Hepatocyte (in vitro differentiated cells): ENCODE measurements at regions not wholly inside any gene's neighbourhood (a gene's known extent, or its start where the extent isn't known, plus 50 kb on each side); places are given as distances from the start of the nearest gene placed in this dataset.
"Not testable (repeated sequence)": the region's sequence is repeated elsewhere in the genome, so short reads cannot be mapped to it uniquely, and the experiment has no call there.

Experiments
- DNase-seq: peaks from one replicate; pipeline ENCODE4 v3.0.0-alpha.2; 2016; ENCODE audit warnings: low spot score
- H2AFZ ChIP-seq: fragments of 200-600 bp; sonication (generic); 2 replicates; pipeline ENCODE4 v1.6.0; 2016; ENCODE audit warnings: antibody characterized with exemption, mild to moderate bottlenecking
- H3K27ac ChIP-seq: fragments of 200-600 bp; sonication (generic); 2 replicates; pipeline ENCODE4 v1.5.1; 2016; ENCODE audit warnings: mild to moderate bottlenecking
- H3K27me3 ChIP-seq: fragments of 200-600 bp; sonication (generic); 2 replicates; pipeline ENCODE4 v1.6.1; 2016
- H3K36me3 ChIP-seq: fragments of 200-600 bp; sonication (generic); replicated peaks from 2 replicates; pipeline ENCODE4 v1.5.1; 2016; ENCODE audit warnings: low read depth; ENCODE audit not compliant: insufficient read depth
- H3K4me1 ChIP-seq: fragments of 200-600 bp; sonication (generic); 2 replicates; pipeline ENCODE4 v1.5.1; 2016; ENCODE audit warnings: mild to moderate bottlenecking, moderate library complexity; ENCODE audit not compliant: insufficient read depth
- H3K4me2 ChIP-seq: fragments of 200-600 bp; sonication (generic); 2 replicates; pipeline ENCODE4 v1.6.0; 2016
- H3K4me3 ChIP-seq: fragments of 200-600 bp; sonication (generic); 2 replicates; pipeline ENCODE4 v1.5.1; 2016; ENCODE audit warnings: mild to moderate bottlenecking
- H3K79me2 ChIP-seq: fragments of 200-600 bp; sonication (generic); 2 replicates; pipeline ENCODE4 v1.6.0; 2017; ENCODE audit warnings: mild to moderate bottlenecking
- H3K9me2 ChIP-seq: fragments of 200-600 bp; sonication (generic); replicated peaks from 2 replicates; pipeline ENCODE4 v1.6.0; 2017; ENCODE audit warnings: mild to moderate bottlenecking; ENCODE audit not compliant: insufficient read depth
- H3K9me3 ChIP-seq: fragments of 200-600 bp; sonication (generic); 2 replicates; pipeline ENCODE4 v1.5.1; 2016; ENCODE audit warnings: low read depth, mild to moderate bottlenecking
- H4K20me1 ChIP-seq: fragments of 200-600 bp; sonication (generic); 2 replicates; pipeline ENCODE4 v1.6.0; 2016; ENCODE audit warnings: mild to moderate bottlenecking; ENCODE audit not compliant: insufficient read depth, poor library complexity, severe bottlenecking
- CTCF ChIP-seq: fragments of 200-600 bp; sonication (generic); IDR thresholded peaks from 2 replicates; pipeline ENCODE4 v1.5.1; 2016; ENCODE audit warnings: antibody characterized with exemption, mild to moderate bottlenecking; ENCODE audit not compliant: poor library complexity
- EZH2 ChIP-seq: fragments of 200-600 bp; sonication (generic); IDR thresholded peaks from 2 replicates; pipeline ENCODE4 v1.6.1; 2016; ENCODE audit warnings: antibody characterized with exemption, mild to moderate bottlenecking, borderline replicate concordance
- EZH2phosphoT487 ChIP-seq: fragments of 200-600 bp; sonication (generic); IDR thresholded peaks from one replicate; pipeline ENCODE4 v1.6.1; 2018; ENCODE audit warnings: antibody characterized with exemption, mild to moderate bottlenecking, low read depth, moderate library complexity; ENCODE audit not compliant: unreplicated experiment, severe bottlenecking
- WGBS: methylation state at CpG from one replicate; pipeline ENCODE4 v1.1.6; 2016; ENCODE audit warnings: low lambda C conversion rate; ENCODE audit errors: missing lambda C conversion rate; 5-methylcytosine and 5-hydroxymethylcytosine counted together

- DNase-seq = no peak
- WGBS = 73% methylated on average over 1 of the region's 1 CpG
- Histone ChIP-seq H3K4me1 (no peaks in the 10 kb centered on the region), H3K36me3 (no peaks in the 10 kb centered on the region), H3K4me2 (no peak overlapping the region), H3K27ac (no peak overlapping the region), H3K9me3 (no peaks in the 10 kb centered on the region), H3K27me3 (no peaks in the 10 kb centered on the region), H2AFZ (no peak overlapping the region), H3K79me2 (no peaks in the 10 kb centered on the region), H4K20me1 (no peaks in the 10 kb centered on the region), H3K4me3 (no peak overlapping the region), H3K9me2 (no peaks in the 10 kb centered on the region)
- TF ChIP-seq EZH2phosphoT487 (no peak), EZH2 (no peak), CTCF (no peak)
These were observed 242.1 kb downstream of the GJA1 start for GRCh38 chr6:121677571-121677970.

GRCh38 chr6:121678245-121678644 lies 242.8 kb downstream of the GJA1 start:
- no peak overlapping the region for H3K27ac ChIP-seq
- H3K4me1 ChIP-seq = no peaks in the 10 kb centered on the region
- no peaks in the 10 kb centered on the region for H3K79me2 ChIP-seq
- H3K27me3 ChIP-seq = no peaks in the 10 kb centered on the region
- no peak overlapping the region for H3K4me2 ChIP-seq
- no peaks in the 10 kb centered on the region for H3K9me2 ChIP-seq
- H2AFZ ChIP-seq = no peak overlapping the region
- 100% methylated on average over 1 of the region's 1 CpG for WGBS
- no peaks in the 10 kb centered on the region for H3K36me3 ChIP-seq
- H4K20me1 ChIP-seq = no peaks in the 10 kb centered on the region
- no peak overlapping the region for H3K4me3 ChIP-seq
- DNase-seq = no peak
- H3K9me3 ChIP-seq = no peaks in the 10 kb centered on the region
- TF ChIP-seq CTCF (no peak), EZH2phosphoT487 (no peak), EZH2 (no peak)

DNA sequence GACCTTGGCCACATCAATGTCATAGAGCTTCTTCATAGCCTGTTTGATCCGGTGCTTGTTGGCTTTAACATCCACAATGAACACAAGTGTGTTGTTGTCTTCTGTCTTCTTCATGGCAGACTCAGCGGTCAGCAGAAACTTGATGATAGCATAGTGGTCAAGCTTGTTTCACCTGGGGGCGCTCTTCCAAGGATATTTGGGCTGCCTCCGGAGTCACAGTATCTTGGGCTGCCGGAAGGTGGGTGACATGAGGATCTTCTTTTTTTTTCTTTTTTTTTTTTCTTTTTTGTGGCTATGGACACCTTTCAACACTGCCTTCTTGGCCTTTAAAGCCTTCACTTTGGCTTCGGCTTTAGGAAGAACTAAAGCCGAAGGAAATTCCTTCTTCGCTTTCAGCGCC lies 244.6 kb downstream of the GJA1 start:
- DNase-seq = no peak
- WGBS = 91% methylated on average over 9 of the region's 9 CpGs
- H3K27ac ChIP-seq = no peak overlapping the region
- TF ChIP-seq EZH2 (no peak), EZH2phosphoT487 (no peak), CTCF (no peak)
- no peaks in the 10 kb centered on the region for H3K27me3 ChIP-seq
- H3K9me2 ChIP-seq = no peaks in the 10 kb centered on the region
- no peaks in the 10 kb centered on the region for H3K36me3 ChIP-seq
- no peaks in the 10 kb centered on the region for H4K20me1 ChIP-seq
- no peaks in the 10 kb centered on the region for H3K4me1 ChIP-seq
- no peaks in the 10 kb centered on the region for H3K9me3 ChIP-seq
- no peak overlapping the region for H3K4me3 ChIP-seq
- H3K79me2 ChIP-seq = no peaks in the 10 kb centered on the region
- H3K4me2 ChIP-seq = no peak overlapping the region
- H2AFZ ChIP-seq = no peak overlapping the region

DNA sequence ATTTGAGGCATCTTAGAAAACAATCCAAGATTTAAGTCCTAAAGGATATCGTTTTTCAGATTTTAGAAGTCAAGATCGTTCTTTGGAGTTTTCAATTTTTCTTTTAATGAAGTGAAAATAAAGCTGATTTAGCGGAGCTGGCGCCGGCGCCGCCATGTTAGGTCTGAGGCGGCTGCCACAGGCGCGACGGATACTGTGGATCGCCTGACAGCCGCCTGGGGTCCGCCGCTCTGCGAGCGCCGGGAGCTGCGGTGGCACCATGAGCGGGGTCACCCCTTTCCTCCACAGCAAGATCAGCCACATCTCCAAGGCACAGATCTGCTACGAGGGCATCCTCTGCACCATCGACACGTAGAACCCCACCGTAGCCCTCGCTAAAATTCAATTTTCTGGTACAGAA lies 247.2 kb downstream of the GJA1 start:
- Histone ChIP-seq H3K27ac (no peak overlapping the region), H3K4me1 (no peaks in the 10 kb centered on the region), H3K79me2 (no peaks in the 10 kb centered on the region), H2AFZ (no peak overlapping the region), H3K4me2 (no peak overlapping the region), H3K27me3 (no peaks in the 10 kb centered on the region), H3K9me3 (no peaks in the 10 kb centered on the region), H3K9me2 (no peaks in the 10 kb centered on the region), H3K36me3 (no peaks in the 10 kb centered on the region), H3K4me3 (no peak overlapping the region), H4K20me1 (no peaks in the 10 kb centered on the region)
- no peak for TF ChIP-seq CTCF
- TF ChIP-seq EZH2phosphoT487 = no peak
- TF ChIP-seq EZH2 = no peak
- no peak for DNase-seq
- 98% methylated on average over 25 of the region's 25 CpGs for WGBS

DNA sequence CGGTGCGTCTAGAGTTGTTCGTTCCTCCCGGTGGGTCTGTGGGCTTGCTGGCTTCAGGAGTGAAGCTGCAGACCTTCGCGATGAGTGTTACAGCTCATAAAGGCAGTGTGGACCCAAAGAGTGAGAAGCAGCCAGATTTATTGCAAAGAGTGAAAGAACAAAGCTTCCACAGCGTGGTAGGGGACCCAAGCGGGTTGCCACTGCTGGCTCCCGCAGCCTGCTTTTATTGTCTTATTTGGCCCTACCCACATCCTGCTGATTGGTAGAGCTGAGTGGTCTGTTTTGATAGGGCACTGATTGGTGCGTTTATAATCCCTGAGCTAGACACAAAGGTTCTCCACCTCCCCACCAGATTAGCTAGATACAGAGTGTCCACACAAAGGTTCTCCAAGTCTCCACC lies 250.4 kb downstream of the GJA1 start:
- not testable (repeated sequence) for H3K27me3 ChIP-seq, H3K27ac ChIP-seq, H4K20me1 ChIP-seq, H3K79me2 ChIP-seq, H3K9me2 ChIP-seq, H3K4me2 ChIP-seq, DNase-seq, H3K4me3 ChIP-seq, H2AFZ ChIP-seq, H3K4me1 ChIP-seq, H3K9me3 ChIP-seq, H3K36me3 ChIP-seq
- 95% methylated on average over 10 of the region's 10 CpGs for WGBS
